Fibroblast of pulmonary artery (primary cell): ENCODE measurements at regions not wholly inside any gene's neighbourhood (a gene's known extent, or its start where the extent isn't known, plus 50 kb on each side); places are given as distances from the start of the nearest gene placed in this dataset.

Source experiments
- DNase-seq: peaks from one replicate; pipeline ENCODE4 v3.0.0-alpha.2; 2010; ENCODE audit warnings: low read depth
- H3K4me3 ChIP-seq: replicated peaks from 2 replicates; pipeline ENCODE4 v1.5.1; 2011; ENCODE audit warnings: low read depth, mild to moderate bottlenecking, control low read depth, low read length, moderate library complexity
- TF ChIP-seq, protein P1 (sequence below): IDR thresholded peaks from 2 replicates; pipeline ENCODE4 v1.5.1; 2011; ENCODE audit warnings: mild to moderate bottlenecking, control low read depth, low read length, inconsistent platforms; ENCODE audit errors: missing control alignments

DNA sequence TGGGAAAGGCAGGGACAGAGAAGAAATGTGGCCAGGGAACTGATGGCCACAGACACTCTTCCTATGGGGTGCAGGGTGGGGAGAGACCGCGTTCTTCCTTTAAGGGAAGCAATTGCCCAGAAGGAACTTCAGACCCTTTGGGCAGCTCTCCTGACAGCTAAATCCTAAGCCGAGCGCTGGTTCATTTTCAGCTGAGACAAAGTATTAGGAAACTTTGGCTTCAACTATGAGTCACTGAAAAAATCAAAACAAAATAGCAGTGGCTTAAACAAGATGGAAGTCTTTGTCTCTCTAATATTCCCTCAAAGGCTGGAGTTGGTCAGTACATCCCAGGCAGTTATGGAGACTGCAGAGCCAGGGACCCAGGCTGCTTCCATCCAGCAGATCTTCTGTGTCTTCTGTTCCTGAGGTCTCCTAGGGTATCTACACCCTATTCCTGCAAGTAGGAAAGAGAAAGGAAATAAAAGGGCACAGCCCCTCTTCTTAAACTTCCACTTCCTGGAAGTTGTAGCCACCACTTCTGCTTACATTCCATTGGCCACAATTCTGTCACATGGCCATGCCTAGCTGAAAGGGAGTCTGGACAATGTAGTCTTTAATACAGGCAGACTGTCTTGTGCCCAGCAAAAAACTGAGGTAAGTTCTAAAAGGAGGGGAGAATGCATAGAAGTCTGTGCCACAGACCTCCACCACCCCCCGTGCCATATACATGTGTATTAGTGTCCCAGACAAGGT lies 163.5 kb downstream of the KATNAL1 start:
- H3K4me3 ChIP-seq, result no peak overlapping the region
- DNase-seq, result peak; percentile 59
- TF ChIP-seq, protein P1, sequence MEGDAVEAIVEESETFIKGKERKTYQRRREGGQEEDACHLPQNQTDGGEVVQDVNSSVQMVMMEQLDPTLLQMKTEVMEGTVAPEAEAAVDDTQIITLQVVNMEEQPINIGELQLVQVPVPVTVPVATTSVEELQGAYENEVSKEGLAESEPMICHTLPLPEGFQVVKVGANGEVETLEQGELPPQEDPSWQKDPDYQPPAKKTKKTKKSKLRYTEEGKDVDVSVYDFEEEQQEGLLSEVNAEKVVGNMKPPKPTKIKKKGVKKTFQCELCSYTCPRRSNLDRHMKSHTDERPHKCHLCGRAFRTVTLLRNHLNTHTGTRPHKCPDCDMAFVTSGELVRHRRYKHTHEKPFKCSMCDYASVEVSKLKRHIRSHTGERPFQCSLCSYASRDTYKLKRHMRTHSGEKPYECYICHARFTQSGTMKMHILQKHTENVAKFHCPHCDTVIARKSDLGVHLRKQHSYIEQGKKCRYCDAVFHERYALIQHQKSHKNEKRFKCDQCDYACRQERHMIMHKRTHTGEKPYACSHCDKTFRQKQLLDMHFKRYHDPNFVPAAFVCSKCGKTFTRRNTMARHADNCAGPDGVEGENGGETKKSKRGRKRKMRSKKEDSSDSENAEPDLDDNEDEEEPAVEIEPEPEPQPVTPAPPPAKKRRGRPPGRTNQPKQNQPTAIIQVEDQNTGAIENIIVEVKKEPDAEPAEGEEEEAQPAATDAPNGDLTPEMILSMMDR, result no peak

DNA sequence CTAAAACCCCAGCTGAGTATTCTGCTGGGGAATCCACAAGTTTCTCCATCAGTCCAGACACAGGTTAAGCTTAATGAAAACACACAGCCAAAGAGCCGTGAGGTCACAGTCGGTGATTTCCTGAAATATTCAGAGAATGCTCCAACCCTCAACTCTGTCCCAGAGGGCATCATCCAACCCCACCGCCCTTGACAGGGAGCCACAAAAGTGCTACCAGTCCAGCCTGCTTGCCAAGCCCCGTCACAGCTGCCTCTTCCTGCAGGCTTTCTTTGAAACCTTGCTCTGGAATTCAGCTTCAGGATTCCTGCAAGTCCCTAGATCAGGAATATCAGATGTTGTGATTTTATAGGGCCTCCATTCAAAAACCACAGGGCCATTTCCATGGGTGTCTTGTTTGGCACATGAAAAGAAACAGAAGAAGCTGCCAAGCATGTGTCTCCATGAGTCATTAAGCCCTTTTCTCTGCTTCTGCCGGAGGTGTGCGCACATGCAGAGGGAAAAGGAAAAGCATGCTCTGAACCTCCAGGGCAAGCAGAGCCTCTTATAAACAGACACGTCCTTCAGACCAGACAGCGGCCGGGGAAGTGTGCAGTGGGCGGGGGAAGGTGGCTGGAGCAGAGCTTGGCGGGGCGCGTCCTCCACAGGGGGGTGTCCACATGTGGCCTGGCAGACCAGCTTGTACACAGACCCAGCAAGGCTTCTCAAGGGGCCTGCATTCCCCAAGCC lies 164.7 kb downstream of the KATNAL1 start:
- no peak overlapping the region for H3K4me3 ChIP-seq
- TF ChIP-seq, protein P1, result no peak
- peak; percentile 90 for DNase-seq

DNA sequence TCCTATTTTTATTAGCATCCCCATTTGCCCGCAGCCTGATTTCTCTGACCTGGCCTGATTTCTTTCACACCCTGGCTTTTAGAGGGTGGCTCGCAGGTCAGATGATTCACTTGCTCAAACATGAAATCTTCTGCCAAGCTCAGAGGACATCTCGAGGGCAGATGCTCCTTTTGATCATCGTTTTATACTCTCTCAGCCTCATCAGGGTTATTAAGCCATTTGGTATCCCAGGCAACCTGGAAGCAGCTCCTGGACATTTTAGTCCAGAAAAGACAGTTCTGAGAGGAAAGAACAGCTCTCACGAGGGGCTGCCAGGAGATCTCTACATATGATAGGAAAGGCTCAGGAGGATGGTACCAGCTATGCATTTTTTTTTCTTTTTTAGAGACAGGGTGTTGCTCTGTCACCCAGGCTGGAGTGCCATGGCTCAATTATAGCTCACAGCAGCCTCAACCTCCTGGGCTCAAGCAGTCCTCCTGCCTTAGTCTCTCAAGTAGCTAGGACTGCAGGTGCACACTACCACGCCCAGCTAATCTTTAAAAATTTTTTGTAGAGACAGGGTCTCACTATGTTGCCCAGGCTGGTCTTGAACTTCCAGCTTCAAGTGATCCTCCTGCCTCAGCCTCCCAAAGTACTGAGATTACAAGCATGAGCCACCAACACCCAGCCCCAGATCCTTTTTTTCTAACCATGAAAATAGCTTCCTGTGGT lies 165.4 kb downstream of the KATNAL1 start:
- DNase-seq, result no peak
- H3K4me3 ChIP-seq, result no peak overlapping the region
- TF ChIP-seq, protein P1, result no peak

DNA sequence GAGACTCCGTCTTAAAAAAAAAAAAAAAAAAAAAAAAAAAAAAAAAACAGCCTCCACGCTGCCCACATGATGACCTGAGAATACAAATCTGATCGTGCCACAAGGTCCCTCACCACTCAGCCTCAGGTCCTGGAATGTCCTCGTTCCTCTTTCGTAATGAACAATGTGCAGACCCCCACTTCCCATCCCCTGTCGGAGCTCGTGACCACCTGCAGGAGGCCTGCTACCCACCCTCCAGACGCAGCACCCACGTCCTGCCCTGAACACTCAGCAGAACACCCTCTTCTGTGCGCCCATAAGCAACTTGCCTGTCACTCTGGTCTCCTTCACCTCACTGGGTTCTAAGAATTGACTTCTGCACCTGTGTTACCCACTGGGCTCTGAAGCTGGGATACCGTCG lies 166.4 kb downstream of the KATNAL1 start:
- H3K4me3 ChIP-seq, result no peak overlapping the region
- TF ChIP-seq, protein P1, result no peak
- DNase-seq, result no peak

DNA sequence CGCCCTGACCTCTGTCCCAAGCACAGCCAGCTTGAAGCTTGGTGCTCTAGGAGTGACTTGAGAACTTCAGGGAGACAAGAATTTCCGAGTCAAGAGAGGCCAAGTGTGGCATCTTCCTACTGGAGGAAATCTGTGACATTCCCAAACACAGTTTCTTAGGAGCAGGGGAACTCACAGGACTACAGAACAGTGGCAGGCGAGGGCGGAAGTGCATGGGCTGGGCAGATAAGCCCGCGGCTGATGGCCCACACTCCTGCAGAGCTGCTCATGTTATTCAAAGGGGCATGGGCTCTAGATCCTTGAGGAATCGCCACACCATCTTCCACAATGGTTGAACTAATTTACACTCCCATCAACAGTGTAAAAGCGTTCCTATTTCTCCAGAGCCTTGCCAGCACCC lies 168.8 kb downstream of the KATNAL1 start:
- no peak for DNase-seq
- no peak overlapping the region for H3K4me3 ChIP-seq
- TF ChIP-seq, protein P1, result no peak

DNA sequence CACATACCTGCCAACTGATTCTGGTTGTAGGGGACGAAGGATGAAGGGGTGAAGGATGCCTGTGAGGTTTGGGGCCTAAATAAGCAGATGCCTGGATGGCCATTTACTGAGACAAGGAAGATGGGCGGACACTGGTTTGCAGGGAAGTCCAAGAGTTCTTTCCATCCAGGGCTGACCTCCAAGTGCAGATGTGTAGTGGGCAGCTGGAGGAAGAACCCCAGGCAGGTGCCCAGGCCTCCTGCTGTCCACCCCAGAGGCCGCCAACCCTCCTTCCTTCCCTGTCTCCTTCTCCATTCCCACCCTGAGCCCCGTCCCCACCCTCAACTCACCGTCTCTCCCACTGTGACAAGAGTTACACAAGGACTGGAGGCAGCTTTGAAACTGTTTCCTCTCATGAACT lies 171.5 kb downstream of the KATNAL1 start:
- DNase-seq, result no peak
- TF ChIP-seq, protein P1, result no peak
- no peak overlapping the region for H3K4me3 ChIP-seq
